OCI-LY7 (cell line): ENCODE measurements at regions not wholly inside any gene's neighbourhood (a gene's known extent, or its start where the extent isn't known, plus 50 kb on each side); places are given as distances from the start of the nearest gene placed in this dataset.

Source experiments
- BruUV-seq: library from RNA; stranded (reverse); fragments of 400-500 nt; replicated peaks from 2 replicates; lab custom pipeline; 2021; lab: Mats Ljungman, UMichigan
- CTCF ChIA-PET: fragments of 300-600 bp; sonication (Branson Sonifier 250); formaldehyde crosslinking; loops from one replicate; lab custom pipeline; 2022; ENCODE audit warnings: antibody characterized with exemption; ENCODE audit not compliant: unreplicated experiment; lab: Charles Lee
- POLR2A ChIA-PET: fragments of 300-600 bp; sonication (Branson Sonifier 250); formaldehyde crosslinking; loops from one replicate; lab custom pipeline; 2022; ENCODE audit warnings: antibody characterized with exemption; lab: Charles Lee
- DNase-seq: peaks from one replicate; pipeline ENCODE4 v3.0.0-alpha.2; 2015; ENCODE audit warnings: low spot score
- H2AFZ ChIP-seq: fragments of 200-600 bp; sonication (generic), shearing (Covaris generic); 2 replicates; pipeline ENCODE4 v1.6.1; 2014; ENCODE audit warnings: mild to moderate bottlenecking, antibody characterized with exemption, low read length, moderate library complexity
- H3K27ac ChIP-seq: fragments of 200-600 bp; sonication (generic); 2 replicates; pipeline ENCODE4 v1.5.1; 2014; ENCODE audit warnings: mixed run types, low read depth, mild to moderate bottlenecking, moderate library complexity, low read length, inconsistent platforms; ENCODE audit not compliant: poor library complexity, severe bottlenecking
- H3K36me3 ChIP-seq: fragments of 200-600 bp; sonication (generic); 2 replicates; pipeline ENCODE4 v1.6.1; 2014; ENCODE audit warnings: mild to moderate bottlenecking, antibody characterized with exemption, low read length, moderate library complexity, mixed read lengths; ENCODE audit not compliant: insufficient read depth
- H3K4me1 ChIP-seq: fragments of 200-600 bp; sonication (generic); 2 replicates; pipeline ENCODE4 v1.5.1; 2014; ENCODE audit warnings: mild to moderate bottlenecking, low read length; ENCODE audit not compliant: insufficient read depth, poor library complexity, severe bottlenecking
- H3K4me2 ChIP-seq: fragments of 200-600 bp; sonication (generic); 2 replicates; pipeline ENCODE4 v1.6.1; 2014; ENCODE audit warnings: mild to moderate bottlenecking, low read length
- H3K4me3 ChIP-seq: fragments of 200-600 bp; sonication (generic); 2 replicates; pipeline ENCODE4 v1.5.1; 2014; ENCODE audit warnings: mild to moderate bottlenecking, low read depth, low read length; ENCODE audit not compliant: poor library complexity, severe bottlenecking
- H3K79me2 ChIP-seq: fragments of 200-600 bp; sonication (generic); 2 replicates; pipeline ENCODE4 v1.6.1; 2016; ENCODE audit warnings: low read depth, mild to moderate bottlenecking, low read length, moderate library complexity, mixed read lengths; ENCODE audit not compliant: insufficient read depth
- H3K9me2 ChIP-seq: fragments of 200-600 bp; sonication (generic); 2 replicates; pipeline ENCODE4 v1.6.1; 2016; ENCODE audit warnings: mild to moderate bottlenecking, low read length, mixed read lengths; ENCODE audit not compliant: insufficient read depth
- H3K9me3 ChIP-seq: fragments of 200-600 bp; sonication (generic); 2 replicates; pipeline ENCODE4 v1.6.1; 2014; ENCODE audit warnings: mild to moderate bottlenecking, mixed run types, low read length, mixed read lengths
- H4K20me1 ChIP-seq: fragments of 200-600 bp; sonication (generic); 2 replicates; pipeline ENCODE4 v1.6.1; 2014; ENCODE audit warnings: mild to moderate bottlenecking, antibody characterized with exemption, low read length, moderate library complexity, mixed read lengths; ENCODE audit not compliant: insufficient read depth
- CTCF ChIP-seq: fragments of 200-600 bp; sonication (generic); conservative IDR thresholded peaks from 2 replicates; pipeline ENCODE4 v1.5.1; 2014; ENCODE audit warnings: mild to moderate bottlenecking, antibody characterized with exemption, low read length, moderate library complexity, mixed read lengths
- EZH2phosphoT487 ChIP-seq: fragments of 200-600 bp; sonication (generic); IDR thresholded peaks from 2 replicates; pipeline ENCODE4 v1.6.1; 2018; ENCODE audit warnings: low read depth, borderline replicate concordance, mild to moderate bottlenecking, mixed run types, antibody characterized with exemption, low read length, moderate library complexity, mixed read lengths
- intact Hi-C: fragments of 100-400 bp; cut with micrococcal nuclease; formaldehyde crosslinking; loops from one replicate; pipeline ENCODE4 v1.10.0; 2022; ENCODE audit not compliant: unreplicated experiment

- no peaks in the 10 kb centered on the region for H3K9me2 ChIP-seq
- H2AFZ ChIP-seq = no peak overlapping the region
- H3K4me1 ChIP-seq = no peaks in the 10 kb centered on the region
- BruUV-seq = no TSS peak
- CTCF ChIA-PET = no interaction called here
- H4K20me1 ChIP-seq = no peaks in the 10 kb centered on the region
- intact Hi-C loops = no loop called here
- no peaks in the 10 kb centered on the region for H3K79me2 ChIP-seq
- no peak for TF ChIP-seq EZH2phosphoT487
- no peak for TF ChIP-seq CTCF
- H3K36me3 ChIP-seq = no peaks in the 10 kb centered on the region
- no peak overlapping the region for H3K4me3 ChIP-seq
- POLR2A ChIA-PET = interaction anchor here (0.6 kb wide), 1 partner anchor 712 kb away, joined by 3 read pairs; no protein-coding TSS in a partner anchor
- H3K27ac ChIP-seq = no peak overlapping the region
- no peaks in the 10 kb centered on the region for H3K9me3 ChIP-seq
- no peak overlapping the region for H3K4me2 ChIP-seq
- DNase-seq = no peak
Measured at GRCh38 chr1:232239522-232239921, 390.4 kb downstream of the SIPA1L2 start.

DNA sequence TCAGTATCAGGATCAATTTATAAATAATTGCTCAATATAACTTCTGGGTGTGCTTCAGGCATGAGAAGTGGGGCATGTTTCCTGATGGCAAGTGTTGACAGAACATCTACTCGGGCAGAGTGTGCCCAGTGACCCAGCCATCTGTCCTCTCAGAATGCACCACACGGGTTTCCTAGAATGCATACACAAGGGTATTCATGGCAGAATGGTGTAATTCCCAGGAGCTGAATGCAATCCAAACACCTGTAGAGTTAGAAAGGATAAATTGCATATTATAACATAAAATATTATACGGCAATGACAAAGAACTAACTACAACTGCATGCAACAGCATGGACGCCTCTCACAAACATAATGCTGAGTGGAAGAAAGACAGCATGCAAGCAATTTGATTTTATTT is 391.9 kb downstream of the SIPA1L2 start:
- CTCF ChIA-PET = no interaction called here
- TF ChIP-seq CTCF (no peak), EZH2phosphoT487 (no peak)
- no TSS peak for BruUV-seq

GRCh38 chr1:232227306-232227705 is 402.6 kb downstream of the SIPA1L2 start:
- Histone ChIP-seq H3K36me3 (no peaks in the 10 kb centered on the region), H3K9me3 (no peaks in the 10 kb centered on the region), H3K4me3 (no peak overlapping the region), H3K4me1 (no peaks in the 10 kb centered on the region), H3K4me2 (no peak overlapping the region), H3K79me2 (no peaks in the 10 kb centered on the region), H3K27ac (no peak overlapping the region), H2AFZ (no peak overlapping the region), H3K9me2 (no peaks in the 10 kb centered on the region), H4K20me1 (no peaks in the 10 kb centered on the region)
- BruUV-seq = no TSS peak
- no peak for DNase-seq
- POLR2A ChIA-PET = interaction anchor here (0.6 kb wide), 1 partner anchor 33 kb away, joined by 3 read pairs; no protein-coding TSS in a partner anchor
- intact Hi-C loops = no loop called here
- TF ChIP-seq EZH2phosphoT487 (no peak), CTCF (no peak)
- CTCF ChIA-PET = no interaction called here

More for the DNA sequence above, 391.9 kb downstream of the SIPA1L2 start:
- no peak for DNase-seq
- no peaks in the 10 kb centered on the region for H3K9me3 ChIP-seq
- H3K9me2 ChIP-seq = no peaks in the 10 kb centered on the region
- H2AFZ ChIP-seq = no peak overlapping the region
- H4K20me1 ChIP-seq = no peaks in the 10 kb centered on the region
- H3K27ac ChIP-seq = no peak overlapping the region
- no peaks in the 10 kb centered on the region for H3K79me2 ChIP-seq
- H3K36me3 ChIP-seq = no peaks in the 10 kb centered on the region
- H3K4me3 ChIP-seq = no peak overlapping the region
- POLR2A ChIA-PET = no interaction called here
- H3K4me2 ChIP-seq = no peak overlapping the region
- intact Hi-C loops = no loop called here
- H3K4me1 ChIP-seq = no peaks in the 10 kb centered on the region
